Activated CD8-positive, alpha-beta T cell treated with anti-CD3 and anti-CD28 coated beads for 36 hours (primary cell): ENCODE measurements at regions not wholly inside any gene's neighbourhood (a gene's known extent, or its start where the extent isn't known, plus 50 kb on each side); places are given as distances from the start of the nearest gene placed in this dataset.

Experiments
- ATAC-seq: fragments of 200-7000 bp; cut with Tn5 transposase; one replicate; pipeline ENCODE4 v1.10.0; 2021; ENCODE audit warnings: mild to moderate bottlenecking, moderate library complexity
- CTCF ChIA-PET: fragments of 350-600 bp; sonication (Branson Sonifier 250); formaldehyde crosslinking; loops from one replicate; lab custom pipeline; 2021; ENCODE audit warnings: antibody characterized with exemption; lab: Charles Lee
- POLR2A ChIA-PET: fragments of 350-600 bp; sonication (Branson Sonifier 250); formaldehyde crosslinking; loops from one replicate; lab custom pipeline; 2021; ENCODE audit warnings: antibody characterized with exemption; lab: Charles Lee
- DNase-seq: peaks from one replicate; pipeline ENCODE4 v3.0.0-alpha.2; 2020
- H3K27ac Mint-ChIP-seq: one replicate; pipeline ENCODE4 v1.8.0; 2021; ENCODE audit warnings: mild to moderate bottlenecking, mixed read lengths
- H3K27me3 Mint-ChIP-seq: one replicate; pipeline ENCODE4 v1.8.0; 2021; ENCODE audit warnings: mixed read lengths
- H3K36me3 Mint-ChIP-seq: one replicate; pipeline ENCODE4 v1.8.0; 2021; ENCODE audit warnings: low read depth, mixed read lengths
- H3K4me1 Mint-ChIP-seq: one replicate; pipeline ENCODE4 v1.8.0; 2021; ENCODE audit warnings: low read depth, mixed read lengths
- H3K4me3 Mint-ChIP-seq: one replicate; pipeline ENCODE4 v1.8.0; 2021; ENCODE audit warnings: mild to moderate bottlenecking, moderate library complexity, mixed read lengths
- H3K9me3 Mint-ChIP-seq: one replicate; pipeline ENCODE4 v1.8.0; 2021; ENCODE audit warnings: mixed read lengths
- CTCF ChIP-seq: fragments of 200-600 bp; IDR thresholded peaks from one replicate; pipeline ENCODE4 v1.8.0; 2022; ENCODE audit warnings: antibody characterized with exemption, mild to moderate bottlenecking
- intact Hi-C: fragments of 100-400 bp; cut with micrococcal nuclease; formaldehyde crosslinking; loops from one replicate; pipeline ENCODE4 v1.10.0; 2022

- CTCF ChIA-PET: no interaction called here
- Mint-ChIP-seq H3K4me3 (no peak overlapping the region), H3K9me3 (no peaks in the 10 kb centered on the region), H3K27ac (no peak overlapping the region), H3K36me3 (no peaks in the 10 kb centered on the region), H3K27me3 (no peaks in the 10 kb centered on the region), H3K4me1 (no peaks in the 10 kb centered on the region)
- TF ChIP-seq CTCF: no peak
- POLR2A ChIA-PET: no interaction called here
- no peak for DNase-seq
- no peak for ATAC-seq
- intact Hi-C loops: no loop called here
Measured at GRCh38 chr10:28781296-28781695, 104.0 kb downstream of the BAMBI start.

GRCh38 chr10:28783087-28783486 is 105.8 kb downstream of the BAMBI start:
- TF ChIP-seq CTCF: no peak
- ChIA-PET CTCF (no interaction called here), POLR2A (no interaction called here)
- intact Hi-C loops: no loop called here
- no peaks in the 10 kb centered on the region for H3K27me3 Mint-ChIP-seq
- ATAC-seq (no peak), DNase-seq (no peak)
- no peak overlapping the region for H3K4me3 Mint-ChIP-seq
- no peaks in the 10 kb centered on the region for H3K9me3 Mint-ChIP-seq
- H3K4me1 Mint-ChIP-seq: peaks cover 1% of the 10 kb centered on the region
- H3K36me3 Mint-ChIP-seq: no peaks in the 10 kb centered on the region
- H3K27ac Mint-ChIP-seq: no peak overlapping the region

- no peaks in the 10 kb centered on the region for H3K36me3 Mint-ChIP-seq
- no peak for TF ChIP-seq CTCF
- H3K4me3 Mint-ChIP-seq: no peak overlapping the region
- H3K27ac Mint-ChIP-seq: no peak overlapping the region
- no peak for ATAC-seq
- peaks cover 6% of the 10 kb centered on the region for H3K4me1 Mint-ChIP-seq
- DNase-seq: no peak
- peaks cover 10% of the 10 kb centered on the region for H3K27me3 Mint-ChIP-seq
- intact Hi-C loops: no loop called here
- no peaks in the 10 kb centered on the region for H3K9me3 Mint-ChIP-seq
- POLR2A ChIA-PET: interaction anchor here (0.5 kb wide), 1 partner anchor 10 kb away, joined by 7 read pairs; no protein-coding TSS in a partner anchor
- CTCF ChIA-PET: no interaction called here
Measured at GRCh38 chr10:28785018-28785417, 107.7 kb downstream of the BAMBI start.

- Mint-ChIP-seq H3K9me3 (no peaks in the 10 kb centered on the region), H3K36me3 (no peaks in the 10 kb centered on the region), H3K27me3 (peaks cover 10% of the 10 kb centered on the region), H3K27ac (no peak overlapping the region), H3K4me1 (peaks cover 6% of the 10 kb centered on the region), H3K4me3 (no peak overlapping the region)
- CTCF ChIA-PET: no interaction called here
- peak; percentile 97 for ATAC-seq
- TF ChIP-seq CTCF: no peak
- peak; percentile 45 for DNase-seq
- intact Hi-C loops: no loop called here
- POLR2A ChIA-PET: no interaction called here
Measured at GRCh38 chr10:28788252-28788651, 110.9 kb downstream of the BAMBI start.

GRCh38 chr10:28788762-28789161 is 111.4 kb downstream of the BAMBI start:
- Mint-ChIP-seq H3K9me3 (no peaks in the 10 kb centered on the region), H3K4me3 (no peak overlapping the region), H3K27me3 (peaks cover 10% of the 10 kb centered on the region), H3K27ac (no peak overlapping the region), H3K4me1 (peaks cover 6% of the 10 kb centered on the region), H3K36me3 (no peaks in the 10 kb centered on the region)
- intact Hi-C loops: no loop called here
- ChIA-PET POLR2A (no interaction called here), CTCF (no interaction called here)
- ATAC-seq (no peak), DNase-seq (no peak)
- TF ChIP-seq CTCF: no peak
